ENCODE measurements at regions not wholly inside any gene's neighbourhood (a gene's known extent, or its start where the extent isn't known, plus 50 kb on each side); places are given as distances from the start of the nearest gene placed in this dataset.

GRCh38 chr6:51013376-51013775 lies 194.7 kb downstream of the TFAP2B start:
- no peak overlapping the region for H3K4me3 ChIP-seq (ENCODE audit: low read length)
- H4K20me1 ChIP-seq (ENCODE audit: control insufficient read depth, insufficient read depth, low read depth, low read length), result no peaks in the 10 kb centered on the region
- no peaks in the 10 kb centered on the region for H3K27me3 ChIP-seq (ENCODE audit: control insufficient read depth, low read length)
- H3K27ac ChIP-seq (ENCODE audit: low read depth, low read length), result no peak overlapping the region
- no peaks in the 10 kb centered on the region for H3K9me2 ChIP-seq (replicated peaks; ENCODE audit: control insufficient read depth, low read length)
- no peaks in the 10 kb centered on the region for H3K36me3 ChIP-seq (ENCODE audit: control insufficient read depth, low read length)
- TF ChIP-seq EZH2phosphoT487 (IDR thresholded peaks at IDR 0.05; ENCODE audit: borderline replicate concordance, low read length) (no peak), CTCF (IDR thresholded peaks at IDR 0.05; ENCODE audit: low read depth, low read length, poor library complexity, severe bottlenecking) (no peak)
- H3K4me1 ChIP-seq (ENCODE audit: control insufficient read depth, low read length), result no peaks in the 10 kb centered on the region
- no peaks in the 10 kb centered on the region for H3K79me2 ChIP-seq (ENCODE audit: control insufficient read depth, low read length)
- no peak overlapping the region for H3K4me2 ChIP-seq (ENCODE audit: low read length)
- no peaks in the 10 kb centered on the region for H3F3A ChIP-seq (ENCODE audit: control insufficient read depth, insufficient read depth)
- H3K9me3 ChIP-seq (ENCODE audit: control insufficient read depth, insufficient read depth, low read length), result no peaks in the 10 kb centered on the region

GRCh38 chr6:51015394-51015793 lies 196.7 kb downstream of the TFAP2B start:
- H3K9me3 ChIP-seq (ENCODE audit: control insufficient read depth, insufficient read depth, low read length), result no peaks in the 10 kb centered on the region
- H3K36me3 ChIP-seq (ENCODE audit: control insufficient read depth, low read length), result no peaks in the 10 kb centered on the region
- H3K4me2 ChIP-seq (ENCODE audit: low read length), result no peak overlapping the region
- H3K27ac ChIP-seq (ENCODE audit: low read depth, low read length), result no peak overlapping the region
- no peak for TF ChIP-seq EZH2phosphoT487 (IDR thresholded peaks at IDR 0.05; ENCODE audit: borderline replicate concordance, low read length)
- TF ChIP-seq CTCF (IDR thresholded peaks at IDR 0.05; ENCODE audit: low read depth, low read length, poor library complexity, severe bottlenecking), result no peak
- H3F3A ChIP-seq (ENCODE audit: control insufficient read depth, insufficient read depth), result no peaks in the 10 kb centered on the region
- H3K4me1 ChIP-seq (ENCODE audit: control insufficient read depth, low read length), result no peaks in the 10 kb centered on the region
- H4K20me1 ChIP-seq (ENCODE audit: control insufficient read depth, insufficient read depth, low read depth, low read length), result no peaks in the 10 kb centered on the region
- no peaks in the 10 kb centered on the region for H3K9me2 ChIP-seq (replicated peaks; ENCODE audit: control insufficient read depth, low read length)
- no peaks in the 10 kb centered on the region for H3K79me2 ChIP-seq (ENCODE audit: control insufficient read depth, low read length)
- H3K4me3 ChIP-seq (ENCODE audit: low read length), result no peak overlapping the region
- no peaks in the 10 kb centered on the region for H3K27me3 ChIP-seq (ENCODE audit: control insufficient read depth, low read length)

GRCh38 chr6:51016489-51016888 lies 197.8 kb downstream of the TFAP2B start:
- Histone ChIP-seq H3F3A (ENCODE audit: control insufficient read depth, insufficient read depth) (no peaks in the 10 kb centered on the region), H3K27ac (ENCODE audit: low read depth, low read length) (no peak overlapping the region), H3K4me3 (ENCODE audit: low read length) (no peak overlapping the region), H3K27me3 (ENCODE audit: control insufficient read depth, low read length) (no peaks in the 10 kb centered on the region), H3K36me3 (ENCODE audit: control insufficient read depth, low read length) (no peaks in the 10 kb centered on the region), H4K20me1 (ENCODE audit: control insufficient read depth, insufficient read depth, low read depth, low read length) (no peaks in the 10 kb centered on the region), H3K4me2 (ENCODE audit: low read length) (no peak overlapping the region), H3K79me2 (ENCODE audit: control insufficient read depth, low read length) (no peaks in the 10 kb centered on the region), H3K9me3 (ENCODE audit: control insufficient read depth, insufficient read depth, low read length) (no peaks in the 10 kb centered on the region), H3K9me2 (replicated peaks; ENCODE audit: control insufficient read depth, low read length) (no peaks in the 10 kb centered on the region), H3K4me1 (ENCODE audit: control insufficient read depth, low read length) (no peaks in the 10 kb centered on the region)
- no peak for TF ChIP-seq EZH2phosphoT487 (IDR thresholded peaks at IDR 0.05; ENCODE audit: borderline replicate concordance, low read length)
- no peak for TF ChIP-seq CTCF (IDR thresholded peaks at IDR 0.05; ENCODE audit: low read depth, low read length, poor library complexity, severe bottlenecking)

GRCh38 chr6:51019806-51020205 lies 201.1 kb downstream of the TFAP2B start:
- Histone ChIP-seq H3K9me3 (ENCODE audit: control insufficient read depth, insufficient read depth, low read length) (no peaks in the 10 kb centered on the region), H3K4me1 (ENCODE audit: control insufficient read depth, low read length) (no peaks in the 10 kb centered on the region), H3K4me3 (ENCODE audit: low read length) (no peak overlapping the region), H3K36me3 (ENCODE audit: control insufficient read depth, low read length) (no peaks in the 10 kb centered on the region), H3K9me2 (replicated peaks; ENCODE audit: control insufficient read depth, low read length) (no peaks in the 10 kb centered on the region), H3K27me3 (ENCODE audit: control insufficient read depth, low read length) (no peaks in the 10 kb centered on the region), H3F3A (ENCODE audit: control insufficient read depth, insufficient read depth) (no peaks in the 10 kb centered on the region), H3K4me2 (ENCODE audit: low read length) (no peak overlapping the region), H4K20me1 (ENCODE audit: control insufficient read depth, insufficient read depth, low read depth, low read length) (no peaks in the 10 kb centered on the region), H3K27ac (ENCODE audit: low read depth, low read length) (no peak overlapping the region), H3K79me2 (ENCODE audit: control insufficient read depth, low read length) (no peaks in the 10 kb centered on the region)
- TF ChIP-seq CTCF (IDR thresholded peaks at IDR 0.05; ENCODE audit: low read depth, low read length, poor library complexity, severe bottlenecking), result no peak
